ENCODE measurements at regions not wholly inside any gene's neighbourhood (a gene's known extent, or its start where the extent isn't known, plus 50 kb on each side); places are given as distances from the start of the nearest gene placed in this dataset.
A peak's percentile ranks its signal among the peaks of the same experiment; 100 is the strongest.

- no peak for DNase-seq (ENCODE audit: low spot score)
Measured at GRCh38 chr21:16181018-16181417, 451.2 kb downstream of the USP25 start.

- no peak for DNase-seq (ENCODE audit: low spot score)
Measured at GRCh38 chr21:16185766-16186165, 456.0 kb downstream of the USP25 start.

DNA sequence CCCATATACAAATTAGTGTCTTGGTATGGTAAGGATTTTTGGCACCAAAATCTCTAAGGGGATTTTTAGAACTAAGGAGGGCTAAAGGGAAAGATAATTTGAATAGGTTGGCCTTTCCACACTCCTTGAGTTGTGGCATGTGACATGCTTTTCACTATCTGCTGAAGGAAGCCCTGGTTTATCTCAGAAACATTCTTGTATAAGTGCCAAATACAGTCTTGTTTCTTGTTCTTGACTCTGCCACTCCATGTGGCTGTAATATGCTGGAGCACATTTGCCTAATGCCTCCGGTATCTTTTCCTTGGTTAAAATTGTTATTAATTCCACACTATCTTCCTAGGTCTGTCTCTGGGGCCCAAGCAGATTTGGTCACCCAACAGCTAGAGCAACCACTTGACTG, 457.0 kb downstream of the USP25 start:
- peak; percentile 11 for DNase-seq (ENCODE audit: low spot score)

DNA sequence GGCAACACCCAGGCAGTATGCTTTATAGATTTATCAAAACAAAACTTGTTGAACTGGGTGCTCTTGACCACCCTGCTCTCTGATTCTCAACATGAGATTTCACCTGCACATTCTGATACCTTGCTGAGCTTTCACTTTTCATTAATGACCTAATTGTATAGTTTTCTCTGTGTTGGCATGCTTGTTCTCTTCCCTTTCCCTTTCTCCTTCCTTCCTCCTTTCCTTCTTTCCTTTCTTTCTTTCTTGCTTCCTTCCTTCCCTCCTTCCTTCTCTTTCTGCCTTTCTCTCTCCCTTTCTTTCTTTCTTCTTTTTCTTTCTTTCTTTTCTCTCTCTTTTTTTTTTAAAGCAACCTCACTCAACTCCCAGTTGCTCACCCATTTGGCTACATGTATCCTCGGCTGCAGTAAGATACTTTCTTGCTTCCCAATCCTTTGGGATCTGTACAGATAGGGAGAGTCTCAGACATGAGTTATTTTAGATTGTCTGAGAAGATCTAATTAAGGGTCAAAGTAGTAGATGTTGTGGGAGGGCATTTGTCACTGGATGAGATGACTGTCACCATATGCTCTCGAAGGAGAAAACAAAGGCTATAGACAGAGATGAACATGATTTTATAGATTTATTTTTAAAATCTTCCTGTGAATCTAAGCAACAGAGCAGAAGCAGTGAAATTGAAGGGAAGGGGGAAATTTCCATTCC, 458.0 kb downstream of the USP25 start:
- DNase-seq (ENCODE audit: low spot score), result no peak

GRCh38 chr21:16192902-16193301, 463.1 kb downstream of the USP25 start:
- DNase-seq (ENCODE audit: low spot score), result no peak

DNA sequence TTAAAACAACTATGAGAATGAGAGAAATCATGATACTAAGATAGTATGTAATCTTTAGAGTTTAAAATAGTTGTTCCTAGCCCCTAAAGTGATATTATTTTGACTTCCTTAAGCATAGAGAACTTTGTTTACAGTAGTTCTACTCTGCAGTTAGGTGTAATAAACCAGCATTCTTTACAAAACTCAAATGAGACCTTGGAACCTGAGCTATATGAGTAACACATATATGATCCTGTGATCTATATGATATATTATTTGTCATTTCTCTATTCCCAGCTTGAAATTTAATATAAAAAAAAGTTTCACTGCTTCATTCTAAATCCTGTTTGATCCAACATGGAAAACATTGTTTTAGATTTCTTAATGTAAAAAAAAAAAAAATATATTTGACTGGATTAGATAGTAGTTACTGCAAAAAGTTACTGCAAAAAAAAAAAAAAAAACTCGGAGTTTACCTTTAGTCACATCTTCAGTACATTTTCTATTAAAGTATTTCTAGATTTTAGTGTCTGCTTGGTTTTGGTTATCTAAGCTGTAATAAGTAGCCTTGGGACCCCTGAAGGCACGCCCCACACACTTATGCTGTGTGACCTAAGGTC, 463.8 kb downstream of the USP25 start:
- no peak for DNase-seq (ENCODE audit: low spot score)

DNA sequence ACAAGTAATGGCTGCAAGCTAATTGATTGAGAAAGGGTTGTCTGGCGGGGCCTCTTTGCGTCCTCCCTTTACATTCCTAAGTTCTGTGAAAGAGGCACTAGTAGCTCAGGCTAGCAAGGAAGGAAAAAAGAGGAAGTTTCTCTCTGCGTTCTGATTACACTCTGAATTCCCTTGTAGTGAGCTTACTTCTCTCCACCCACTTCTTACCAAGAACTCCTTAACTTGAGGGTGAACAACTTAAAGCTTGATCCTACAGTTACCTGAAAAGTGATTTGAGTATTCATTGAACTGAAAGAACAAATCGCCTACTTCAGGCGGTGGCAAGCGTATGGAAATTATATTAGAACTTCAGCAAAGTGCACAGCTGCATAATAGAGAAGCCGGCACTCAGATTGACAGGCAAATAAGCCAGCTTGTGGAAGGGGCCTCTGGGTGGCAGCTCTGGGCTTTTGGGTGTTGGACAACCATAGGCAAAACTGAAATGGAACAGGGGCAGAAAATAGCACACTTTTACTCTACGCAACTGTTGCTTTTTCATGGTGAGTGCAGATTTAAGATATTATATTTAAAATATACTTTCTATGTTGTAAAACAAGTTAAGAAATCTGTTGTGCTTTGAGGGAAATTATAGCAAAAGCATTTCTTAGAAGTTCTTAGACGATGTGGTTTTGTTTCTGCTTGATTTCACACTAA, 464.5 kb downstream of the USP25 start:
- DNase-seq (ENCODE audit: low spot score), result peak; percentile 60

DNA sequence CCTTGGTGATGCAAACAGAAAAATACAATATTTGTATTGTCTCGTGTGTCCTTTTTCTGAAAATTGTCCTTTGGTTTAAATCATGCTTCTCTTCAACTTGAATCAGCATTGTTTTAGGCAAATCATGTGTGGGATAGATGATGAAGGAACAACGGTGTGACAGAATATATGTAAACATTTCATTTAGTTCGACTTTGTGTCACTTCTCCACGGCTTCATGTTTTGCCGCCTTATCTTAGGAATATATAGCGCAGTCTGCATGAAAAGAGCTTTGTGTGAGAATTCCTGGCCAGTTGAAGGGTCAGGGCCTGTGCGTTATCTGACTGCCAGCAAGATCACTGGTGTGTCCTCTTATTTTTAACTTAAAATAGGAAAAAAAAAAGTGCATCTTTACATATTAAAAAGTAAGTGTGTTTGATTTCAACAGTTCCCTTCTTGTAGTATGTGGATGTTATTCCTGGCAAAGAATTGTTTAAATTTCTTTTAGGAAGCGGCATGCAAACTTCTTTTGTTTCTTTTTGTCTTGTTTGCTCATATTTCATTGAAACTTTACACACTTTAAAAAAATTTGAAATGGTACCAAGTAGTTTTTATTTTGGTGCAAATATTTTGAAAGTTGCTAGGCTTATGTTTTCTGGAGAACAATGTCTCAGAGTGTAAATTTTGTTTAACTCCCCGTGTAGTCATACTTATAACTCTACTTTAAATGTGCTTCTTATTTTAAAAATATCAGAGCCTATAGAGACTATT, 465.2 kb downstream of the USP25 start:
- DNase-seq (ENCODE audit: low spot score), result no peak

- peak; percentile 17 for DNase-seq (ENCODE audit: low spot score)
Measured at GRCh38 chr21:16195538-16195910, 465.7 kb downstream of the USP25 start.

DNA sequence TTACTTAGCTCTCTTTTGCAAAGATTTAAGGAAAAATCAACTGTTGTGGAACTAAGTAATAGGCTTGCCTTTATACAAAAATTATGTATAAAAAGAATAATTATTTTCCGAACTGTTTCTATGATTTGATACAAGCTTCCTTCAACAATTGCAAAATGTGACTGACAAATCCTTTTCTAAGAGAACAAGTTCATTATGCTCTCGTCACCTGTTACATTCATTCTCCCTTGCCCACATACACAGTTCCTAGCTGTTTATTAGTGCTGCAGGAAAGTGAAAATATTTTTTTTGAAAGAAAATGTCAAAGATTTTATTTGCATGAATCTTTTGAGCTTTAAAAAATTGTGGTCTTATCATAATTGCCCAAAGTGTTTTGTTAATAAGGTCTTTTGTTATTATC, 466.2 kb downstream of the USP25 start:
- DNase-seq (ENCODE audit: low spot score), result no peak

- DNase-seq (ENCODE audit: low spot score), result no peak
Measured at GRCh38 chr21:16198546-16198945, 468.8 kb downstream of the USP25 start.

- DNase-seq (ENCODE audit: low spot score), result no peak
Measured at GRCh38 chr21:16199539-16199938, 469.8 kb downstream of the USP25 start.

DNA sequence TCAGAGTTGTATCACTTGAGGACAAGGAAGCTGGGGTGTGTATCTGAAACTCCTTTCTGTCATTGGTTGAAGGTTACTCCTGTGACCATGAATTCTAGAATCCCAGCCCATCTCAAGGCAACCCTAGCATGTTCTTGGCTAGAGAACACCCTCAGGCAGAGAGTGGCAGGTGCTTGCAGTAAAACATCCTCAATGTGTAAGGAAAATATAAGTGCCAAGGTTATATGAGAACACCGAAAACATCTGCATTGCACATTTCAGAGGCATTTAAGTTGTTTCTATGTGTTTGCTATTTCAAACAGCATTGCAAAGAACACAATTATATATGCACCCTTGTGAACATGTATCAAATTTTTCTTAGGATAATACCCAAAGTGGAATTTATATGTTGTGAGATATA, 471.9 kb downstream of the USP25 start:
- no peak for DNase-seq (ENCODE audit: low spot score)

DNA sequence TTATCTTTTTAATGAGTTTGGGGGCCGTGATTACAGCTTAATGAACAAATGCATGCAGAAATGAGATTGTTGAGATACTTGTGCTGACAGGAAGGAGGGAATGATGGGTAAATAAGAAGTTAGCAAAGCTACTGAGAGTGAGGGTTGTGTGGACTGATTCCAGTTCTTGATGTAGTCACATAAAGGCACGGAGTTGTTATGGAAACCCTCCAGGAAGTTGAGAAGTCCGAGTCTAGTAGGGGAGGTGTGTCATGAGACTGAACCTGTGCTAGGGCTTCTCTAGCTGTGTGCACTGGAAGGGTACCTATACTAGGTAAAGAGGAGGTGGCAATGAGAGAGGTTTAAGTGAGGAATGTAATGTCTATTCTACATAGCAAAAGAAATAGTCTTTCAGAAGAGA, 475.7 kb downstream of the USP25 start:
- no peak for DNase-seq (ENCODE audit: low spot score)

GRCh38 chr21:16211339-16212303, 481.8 kb downstream of the USP25 start:
- no peak for DNase-seq (ENCODE audit: low spot score)

DNA sequence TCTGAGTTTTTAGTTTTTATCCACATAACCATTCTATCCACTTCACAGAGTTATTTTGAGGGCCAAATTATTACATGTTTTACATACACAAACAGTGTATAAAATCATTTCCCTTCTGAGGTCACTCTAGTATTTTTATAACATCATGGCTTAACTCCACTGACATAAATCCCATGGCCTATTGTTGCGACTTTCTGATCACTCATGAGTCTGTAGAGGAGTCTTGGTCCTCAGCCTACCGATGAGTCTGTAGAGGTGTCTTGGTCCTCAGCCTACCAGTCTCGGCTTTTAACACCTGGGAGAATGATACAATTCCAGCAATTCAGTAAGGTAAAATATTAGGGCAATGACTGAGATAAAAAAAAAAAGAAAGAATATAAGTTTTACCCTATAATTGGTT, 483.7 kb downstream of the USP25 start:
- DNase-seq (ENCODE audit: low spot score), result no peak

DNA sequence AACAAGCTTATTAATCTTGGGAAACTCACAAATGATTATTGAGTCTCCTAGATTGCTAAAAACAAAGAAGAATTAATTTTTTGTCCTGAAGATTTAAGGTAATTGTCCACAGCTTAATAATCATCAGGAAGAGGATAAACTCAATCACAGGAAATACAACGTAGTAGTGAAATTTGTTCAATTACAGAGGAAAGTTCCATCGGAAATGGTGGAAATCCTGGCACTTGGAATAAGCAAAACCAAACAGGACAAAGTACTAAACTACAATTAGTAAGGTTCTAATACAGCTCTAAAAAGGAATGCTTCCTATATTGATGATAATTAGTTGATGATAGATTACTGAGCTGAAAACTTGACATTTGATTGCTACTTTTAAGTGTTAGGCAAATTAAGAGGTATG, 485.4 kb downstream of the USP25 start:
- no peak for DNase-seq (ENCODE audit: low spot score)

GRCh38 chr21:16215663-16216183, 485.9 kb downstream of the USP25 start:
- DNase-seq (ENCODE audit: low spot score), result no peak

- no peak for DNase-seq (ENCODE audit: low spot score)
Measured at GRCh38 chr21:16216288-16216962, 486.6 kb downstream of the USP25 start.

GRCh38 chr21:16218682-16219343, 489.0 kb downstream of the USP25 start:
- DNase-seq (ENCODE audit: low spot score), result no peak
